ENCODE measurements at regions not wholly inside any gene's neighbourhood (a gene's known extent, or its start where the extent isn't known, plus 50 kb on each side); places are given as distances from the start of the nearest gene placed in this dataset.

DNA sequence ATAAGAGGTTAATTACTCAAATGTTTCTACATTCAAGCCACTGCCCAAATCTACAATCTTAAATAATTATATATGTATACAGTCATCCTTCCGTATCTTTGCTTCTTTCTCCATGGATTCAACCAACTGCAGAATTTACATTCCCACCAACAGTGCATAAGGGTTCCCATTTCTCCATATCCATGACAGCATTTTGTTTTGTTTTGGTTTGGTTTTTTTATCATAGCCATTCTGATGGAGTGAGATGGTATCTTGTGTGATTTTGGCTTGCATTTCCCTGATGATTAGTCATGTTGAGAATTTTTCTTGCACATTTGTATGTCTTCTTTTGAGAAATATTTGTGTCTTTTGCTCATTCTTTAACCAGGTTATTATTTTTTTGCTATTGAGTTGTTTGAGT lies 198.5 kb downstream of the C6orf118 start:
- TF ChIP-seq, protein P1, sequence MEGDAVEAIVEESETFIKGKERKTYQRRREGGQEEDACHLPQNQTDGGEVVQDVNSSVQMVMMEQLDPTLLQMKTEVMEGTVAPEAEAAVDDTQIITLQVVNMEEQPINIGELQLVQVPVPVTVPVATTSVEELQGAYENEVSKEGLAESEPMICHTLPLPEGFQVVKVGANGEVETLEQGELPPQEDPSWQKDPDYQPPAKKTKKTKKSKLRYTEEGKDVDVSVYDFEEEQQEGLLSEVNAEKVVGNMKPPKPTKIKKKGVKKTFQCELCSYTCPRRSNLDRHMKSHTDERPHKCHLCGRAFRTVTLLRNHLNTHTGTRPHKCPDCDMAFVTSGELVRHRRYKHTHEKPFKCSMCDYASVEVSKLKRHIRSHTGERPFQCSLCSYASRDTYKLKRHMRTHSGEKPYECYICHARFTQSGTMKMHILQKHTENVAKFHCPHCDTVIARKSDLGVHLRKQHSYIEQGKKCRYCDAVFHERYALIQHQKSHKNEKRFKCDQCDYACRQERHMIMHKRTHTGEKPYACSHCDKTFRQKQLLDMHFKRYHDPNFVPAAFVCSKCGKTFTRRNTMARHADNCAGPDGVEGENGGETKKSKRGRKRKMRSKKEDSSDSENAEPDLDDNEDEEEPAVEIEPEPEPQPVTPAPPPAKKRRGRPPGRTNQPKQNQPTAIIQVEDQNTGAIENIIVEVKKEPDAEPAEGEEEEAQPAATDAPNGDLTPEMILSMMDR (IDR thresholded peaks at IDR 0.05) = no peak
- no peak for TF ChIP-seq POLR2A (IDR thresholded peaks at IDR 0.05)
